GM21825 (cell line): ENCODE measurements at regions not wholly inside any gene's neighbourhood (a gene's known extent, or its start where the extent isn't known, plus 50 kb on each side); places are given as distances from the start of the nearest gene placed in this dataset.
"Not testable (repeated sequence)": the region's sequence is repeated elsewhere in the genome, so short reads cannot be mapped to it uniquely, and the experiment has no call there.

Experiments
- ATAC-seq: cut with Tn5 transposase; IDR thresholded peaks from one replicate; pipeline ENCODE4 v1.9.1; 2021; ENCODE audit warnings: mild to moderate bottlenecking, moderate library complexity; ENCODE audit not compliant: unreplicated experiment

GRCh38 chr12:105622846-105623736 is 292.6 kb downstream of the C12orf75 start:
- no peak for ATAC-seq

GRCh38 chr12:105626653-105627052 is 296.2 kb downstream of the C12orf75 start:
- ATAC-seq = no peak

GRCh38 chr12:105637470-105637869 is 307.0 kb downstream of the C12orf75 start:
- ATAC-seq = no peak

- no peak for ATAC-seq
These were observed 310.3 kb downstream of the C12orf75 start for GRCh38 chr12:105640761-105641160.

- ATAC-seq = no peak
These were observed 311.3 kb downstream of the C12orf75 start for GRCh38 chr12:105641749-105642148.

GRCh38 chr12:105644770-105645169 is 314.3 kb downstream of the C12orf75 start:
- ATAC-seq = no peak

- no peak for ATAC-seq
These were observed 324.1 kb downstream of the C12orf75 start for GRCh38 chr12:105654606-105655005.

GRCh38 chr12:105658389-105658788 is 327.9 kb downstream of the C12orf75 start:
- ATAC-seq = no peak

- no peak for ATAC-seq
These were observed 329.0 kb downstream of the C12orf75 start for GRCh38 chr12:105659355-105660075.

- ATAC-seq = not testable (repeated sequence)
These were observed 334.3 kb downstream of the C12orf75 start for GRCh38 chr12:105664765-105665164.

- ATAC-seq = no peak
These were observed 334.9 kb downstream of the C12orf75 start for GRCh38 chr12:105665366-105665765.

- ATAC-seq = no peak
These were observed 337.7 kb downstream of the C12orf75 start for GRCh38 chr12:105667973-105668743.

GRCh38 chr12:105670672-105671071 is 340.2 kb downstream of the C12orf75 start:
- no peak for ATAC-seq

GRCh38 chr12:105671720-105672119 is 341.2 kb downstream of the C12orf75 start:
- ATAC-seq = no peak

GRCh38 chr12:105672121-105672975 is 341.9 kb downstream of the C12orf75 start:
- no peak for ATAC-seq

- no peak for ATAC-seq
These were observed 344.6 kb downstream of the C12orf75 start for GRCh38 chr12:105674871-105675699.

GRCh38 chr12:105676694-105677093 is 346.2 kb downstream of the C12orf75 start:
- no peak for ATAC-seq

- no peak for ATAC-seq
These were observed 347.2 kb downstream of the C12orf75 start for GRCh38 chr12:105677672-105678071.

- ATAC-seq = no peak
These were observed 349.5 kb downstream of the C12orf75 start for GRCh38 chr12:105679982-105680381.
